ENCODE measurements at regions not wholly inside any gene's neighbourhood (a gene's known extent, or its start where the extent isn't known, plus 50 kb on each side); places are given as distances from the start of the nearest gene placed in this dataset.
"Not testable (repeated sequence)": the region's sequence is repeated elsewhere in the genome, so short reads cannot be mapped to it uniquely, and the experiment has no call there.

- DNase-seq (ENCODE audit: low read depth, low spot score), result no peak
Observed at GRCh38 chr5:17364987-17365810, 132.8 kb upstream of the TAF11L2 start.

- no peak for DNase-seq (ENCODE audit: low read depth, low spot score)
Observed at GRCh38 chr5:17365811-17366138, 132.3 kb upstream of the TAF11L2 start.

- no peak for DNase-seq (ENCODE audit: low read depth, low spot score)
Observed at GRCh38 chr5:17367256-17367840, 130.7 kb upstream of the TAF11L2 start.

- no peak for DNase-seq (ENCODE audit: low read depth, low spot score)
Observed at GRCh38 chr5:17370651-17371050, 127.4 kb upstream of the TAF11L2 start.

DNA sequence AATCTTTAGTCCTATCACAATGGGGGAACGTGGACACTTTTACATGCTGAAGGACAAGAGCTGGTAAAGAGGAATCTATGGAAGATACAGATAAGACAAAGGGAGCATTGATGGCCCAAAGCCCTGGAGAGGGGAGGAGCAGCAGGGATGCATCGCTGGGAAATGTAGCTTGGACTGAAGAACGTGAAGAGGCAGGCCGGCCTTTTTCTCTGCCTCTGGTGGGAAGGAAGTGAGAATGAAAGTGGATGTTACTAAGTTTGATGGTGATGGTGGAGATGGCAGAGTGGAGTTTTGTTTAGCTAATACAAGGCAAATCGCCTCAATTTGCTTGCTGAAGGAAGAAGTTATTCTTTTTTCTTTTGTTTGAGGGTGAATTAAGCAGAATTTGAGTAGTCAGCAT lies 124.6 kb upstream of the TAF11L2 start:
- no peak for DNase-seq (ENCODE audit: low read depth, low spot score)

GRCh38 chr5:17373814-17374556 lies 124.0 kb upstream of the TAF11L2 start:
- no peak for DNase-seq (ENCODE audit: low read depth, low spot score)

DNA sequence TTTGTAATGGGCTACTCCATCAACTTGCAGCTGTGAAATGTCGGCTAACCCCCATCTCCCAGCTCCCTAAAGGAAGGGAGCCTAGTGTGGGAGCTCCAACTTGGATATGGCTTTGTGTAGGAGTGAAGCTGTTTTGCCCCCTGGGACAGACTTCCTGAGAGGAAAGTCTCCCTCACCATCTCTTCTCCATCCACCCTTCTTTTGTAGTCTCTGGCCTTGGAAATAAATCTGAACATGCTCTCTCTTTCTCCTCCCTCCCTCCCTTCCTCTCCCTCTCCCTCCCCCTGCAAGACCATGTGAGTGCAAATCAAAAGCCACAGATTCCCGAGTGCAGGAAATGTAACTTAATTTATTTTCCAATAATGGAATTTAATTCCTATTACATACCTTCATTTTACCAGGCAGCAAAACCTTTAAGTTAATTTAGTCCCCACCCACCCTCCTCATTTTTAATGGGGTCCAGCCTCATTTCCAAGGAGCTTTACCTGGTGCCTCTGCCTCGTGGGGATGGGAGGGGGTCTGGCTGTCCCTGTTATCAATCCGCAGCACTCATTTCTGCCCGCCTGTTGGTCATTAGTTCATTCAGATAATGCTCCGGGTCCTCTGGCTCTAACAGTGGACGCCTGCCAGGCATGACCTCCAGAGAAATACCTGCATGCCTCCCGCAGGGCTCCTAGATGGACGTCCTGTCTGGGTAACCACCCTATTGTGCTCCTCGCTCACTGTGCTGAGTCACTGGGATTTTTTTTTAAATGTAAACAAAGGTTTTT lies 122.9 kb upstream of the TAF11L2 start:
- no peak for DNase-seq (ENCODE audit: low read depth, low spot score)

DNA sequence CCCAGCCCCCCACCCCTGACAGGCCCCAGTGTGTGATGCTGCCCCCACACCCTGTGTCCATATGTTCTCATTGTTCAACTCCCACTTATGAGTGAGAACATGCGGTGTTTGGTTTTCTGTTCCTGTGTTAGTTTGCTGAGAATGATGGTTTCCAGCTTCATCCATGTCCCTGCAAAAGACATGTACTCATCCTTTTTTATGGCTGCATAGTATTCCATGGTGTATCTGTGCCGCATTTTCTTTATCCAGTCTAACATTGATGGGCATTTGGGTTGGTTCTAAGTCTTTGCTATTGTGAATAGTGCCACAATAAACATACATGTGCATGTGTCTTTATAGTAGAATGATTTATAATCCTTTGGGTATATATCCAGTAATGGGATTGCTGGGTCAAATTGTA lies 122.1 kb upstream of the TAF11L2 start:
- not testable (repeated sequence) for DNase-seq (ENCODE audit: low read depth, low spot score)

DNA sequence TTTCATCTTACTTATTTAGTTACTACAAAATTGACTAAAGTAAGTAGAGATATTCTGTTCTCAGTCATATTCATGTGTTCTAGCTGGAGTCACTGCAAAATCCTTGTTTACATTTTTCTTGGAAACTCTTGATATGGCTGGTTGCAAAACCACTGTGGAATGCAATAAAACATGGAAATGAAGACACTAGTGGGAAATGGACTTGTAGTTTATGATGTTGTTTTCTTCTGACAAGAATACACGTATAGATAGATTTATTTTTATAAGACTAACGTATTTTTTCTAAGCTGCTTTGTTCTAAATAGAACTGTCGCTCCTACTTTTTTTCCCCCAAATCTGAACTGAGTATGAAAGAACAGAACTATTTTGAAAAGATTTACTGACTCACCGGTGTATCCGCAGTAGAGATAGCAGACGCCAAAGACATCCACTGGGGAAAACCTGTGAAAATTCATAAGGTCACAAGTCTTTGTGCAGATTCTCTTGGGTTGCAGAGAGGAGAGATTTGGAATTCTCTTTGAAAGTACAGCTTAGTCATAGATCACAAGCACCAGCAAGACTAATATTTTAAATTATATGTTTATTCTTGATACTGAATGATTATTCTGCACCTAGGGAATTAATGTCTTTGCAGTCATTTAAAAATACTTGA lies 119.6 kb upstream of the TAF11L2 start:
- DNase-seq (ENCODE audit: low read depth, low spot score), result no peak

- no peak for DNase-seq (ENCODE audit: low read depth, low spot score)
Observed at GRCh38 chr5:17379100-17379951, 118.7 kb upstream of the TAF11L2 start.

GRCh38 chr5:17381932-17382331 lies 116.1 kb upstream of the TAF11L2 start:
- DNase-seq (ENCODE audit: low read depth, low spot score), result no peak

GRCh38 chr5:17383526-17383925 lies 114.5 kb upstream of the TAF11L2 start:
- DNase-seq (ENCODE audit: low read depth, low spot score), result no peak

GRCh38 chr5:17384181-17384580 lies 113.8 kb upstream of the TAF11L2 start:
- no peak for DNase-seq (ENCODE audit: low read depth, low spot score)

GRCh38 chr5:17388717-17389116 lies 109.3 kb upstream of the TAF11L2 start:
- no peak for DNase-seq (ENCODE audit: low read depth, low spot score)

GRCh38 chr5:17394086-17394485 lies 103.9 kb upstream of the TAF11L2 start:
- no peak for DNase-seq (ENCODE audit: low read depth, low spot score)

DNA sequence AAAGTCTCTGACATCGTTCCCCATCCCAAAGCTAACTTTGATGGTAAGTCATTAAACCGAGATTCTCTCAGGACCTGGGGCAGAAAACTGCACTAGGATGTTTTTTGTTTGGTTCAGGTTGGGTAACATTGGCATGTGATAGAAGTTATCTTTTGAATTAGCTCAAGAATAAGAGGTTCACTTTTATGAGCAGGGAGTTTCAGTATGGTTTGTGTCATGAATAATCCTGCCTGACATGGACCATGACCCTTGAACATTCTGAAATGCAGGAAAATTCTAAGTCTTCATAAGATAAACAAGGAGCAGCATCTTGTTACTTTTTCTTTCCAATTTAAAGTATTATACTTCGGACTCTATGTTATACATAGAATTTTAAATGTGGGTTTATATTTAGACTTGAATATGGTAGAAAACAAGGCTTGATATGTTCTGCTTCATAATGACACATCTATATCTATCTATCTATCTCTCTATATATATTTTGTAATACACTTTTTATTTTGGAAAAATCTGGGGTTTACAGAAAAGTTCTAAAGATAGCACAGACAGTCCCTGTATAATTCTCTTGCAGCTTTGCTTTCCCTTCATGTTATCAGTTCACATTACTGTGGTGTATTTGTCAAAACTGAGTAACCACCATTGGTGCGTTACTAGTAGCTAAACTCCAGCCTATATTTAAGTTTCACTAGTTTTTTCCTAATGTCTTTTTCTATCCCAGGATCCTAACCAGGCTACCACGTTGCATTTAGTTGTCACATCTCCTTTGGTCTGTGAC lies 102.7 kb upstream of the TAF11L2 start:
- no peak for DNase-seq (ENCODE audit: low read depth, low spot score)

DNA sequence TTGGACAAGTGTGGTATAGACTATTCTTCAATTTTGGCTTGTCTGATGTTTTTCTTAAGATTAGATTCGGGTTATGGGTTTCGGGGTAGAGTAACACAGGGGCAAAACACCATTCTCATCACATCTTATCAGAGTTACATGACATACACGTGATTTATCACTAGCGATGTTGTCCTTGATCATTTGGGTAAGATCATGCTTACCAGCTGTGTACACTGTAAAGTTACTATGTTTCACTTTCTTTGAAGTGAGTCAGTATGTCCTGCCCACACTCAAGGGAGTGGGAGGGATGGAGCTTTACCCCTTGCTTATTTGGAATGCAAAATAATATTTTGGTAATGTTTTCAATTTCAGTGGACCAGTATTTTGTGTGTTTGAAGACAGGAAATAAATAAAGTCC lies 101.8 kb upstream of the TAF11L2 start:
- DNase-seq (ENCODE audit: low read depth, low spot score), result no peak

- DNase-seq (ENCODE audit: low read depth, low spot score), result no peak
Observed at GRCh38 chr5:17398431-17398830, 99.6 kb upstream of the TAF11L2 start.

DNA sequence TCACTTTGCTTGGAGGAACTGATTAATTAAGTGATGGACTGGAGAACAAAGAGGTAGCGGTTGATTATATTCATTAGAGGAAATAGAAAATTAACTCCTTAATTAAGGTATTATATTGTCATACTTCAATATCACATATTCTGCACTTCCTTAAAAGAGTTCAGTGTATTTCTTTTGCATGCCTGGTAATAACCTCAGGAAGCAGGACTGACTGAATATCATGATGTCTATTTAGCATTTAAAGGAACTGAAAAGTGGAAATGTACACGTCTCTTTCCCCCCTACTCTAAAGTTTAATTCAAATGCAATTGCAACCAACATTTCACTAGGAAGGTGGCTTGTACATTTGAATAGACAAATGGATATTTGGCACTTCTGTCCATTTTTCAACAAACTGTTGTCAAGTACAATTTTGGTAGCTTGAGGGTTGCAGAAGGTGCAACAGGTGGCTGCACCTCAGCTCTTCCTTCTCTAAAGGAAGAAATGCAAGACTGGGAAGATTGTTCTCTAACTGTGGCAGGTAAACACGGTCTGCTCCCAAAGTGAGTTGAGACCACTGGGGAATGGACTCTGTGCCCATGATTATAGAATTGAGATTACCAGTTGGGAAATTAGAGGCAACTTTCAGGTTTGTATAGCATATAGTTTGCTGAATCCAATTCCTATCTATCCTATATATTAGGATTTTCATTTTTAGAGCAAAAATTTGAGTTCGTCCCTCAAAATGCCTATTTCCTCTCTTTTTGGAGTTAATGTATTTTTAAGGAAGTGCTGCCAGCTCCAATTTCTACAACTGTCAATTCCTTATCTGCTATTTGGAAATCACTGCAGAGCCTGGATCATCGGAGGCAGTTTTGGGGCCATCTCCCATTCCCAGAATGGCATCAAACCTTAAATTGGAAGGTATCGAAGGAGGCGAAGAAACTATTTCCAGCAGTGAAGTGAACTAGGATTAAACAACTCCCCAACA lies 98.9 kb upstream of the TAF11L2 start:
- DNase-seq (ENCODE audit: low read depth, low spot score), result no peak

Data from brain pericyte (primary cell).